ENCODE measurements at regions not wholly inside any gene's neighbourhood (a gene's known extent, or its start where the extent isn't known, plus 50 kb on each side); places are given as distances from the start of the nearest gene placed in this dataset.
"Not testable (repeated sequence)": the region's sequence is repeated elsewhere in the genome, so short reads cannot be mapped to it uniquely, and the experiment has no call there.

DNA sequence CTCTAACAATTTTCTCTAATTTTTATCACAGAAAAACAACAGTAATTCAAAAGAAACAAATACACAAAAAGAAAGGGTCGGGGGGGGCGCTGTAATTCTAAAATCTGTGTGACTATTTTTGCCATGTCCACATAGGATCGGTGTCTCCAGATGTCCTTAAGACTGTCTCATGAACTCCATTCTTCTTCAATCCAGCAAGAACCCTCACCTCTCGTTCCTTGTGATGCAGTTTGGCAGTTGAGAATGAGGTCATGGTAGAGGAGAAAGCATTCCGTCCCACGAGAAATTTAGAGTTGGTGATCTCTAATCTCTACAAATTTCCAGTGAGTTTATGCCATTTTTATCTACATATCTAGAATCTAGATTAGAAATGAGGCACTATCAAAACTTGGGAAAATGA is 394.7 kb downstream of the TFEC start:
- DNase-seq = no peak

DNA sequence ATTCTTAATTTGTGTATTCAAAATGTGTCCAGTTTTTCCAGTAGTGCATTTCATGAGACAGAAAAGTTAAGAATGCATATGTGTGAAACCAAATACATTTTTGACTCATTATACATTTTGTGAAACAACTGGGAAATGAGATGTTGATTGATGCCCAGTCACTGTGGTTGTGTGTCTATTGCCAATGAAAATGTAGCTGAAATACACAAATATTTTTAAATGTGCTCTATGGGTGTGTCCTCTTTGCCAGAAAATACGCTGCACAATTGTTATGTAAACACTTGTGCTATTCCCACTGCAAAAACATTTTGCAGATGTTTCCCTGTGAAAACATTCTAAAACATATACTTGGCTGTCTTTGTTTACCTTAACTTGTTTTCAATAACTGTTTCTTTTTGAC is 395.2 kb downstream of the TFEC start:
- no peak for DNase-seq

GRCh38 chr7:115634633-115635032 is 395.9 kb downstream of the TFEC start:
- no peak for DNase-seq

- peak; percentile 18 for DNase-seq
Measured at GRCh38 chr7:115632636-115633035, 397.9 kb downstream of the TFEC start.

- no peak for DNase-seq
Measured at GRCh38 chr7:115631782-115632181, 398.8 kb downstream of the TFEC start.

GRCh38 chr7:115630049-115630448 is 400.5 kb downstream of the TFEC start:
- DNase-seq = no peak

GRCh38 chr7:115618676-115619075 is 411.9 kb downstream of the TFEC start:
- DNase-seq = no peak

GRCh38 chr7:115613836-115614235 is 416.7 kb downstream of the TFEC start:
- no peak for DNase-seq

- DNase-seq = no peak
Measured at GRCh38 chr7:115603416-115603815, 427.1 kb downstream of the TFEC start.

DNA sequence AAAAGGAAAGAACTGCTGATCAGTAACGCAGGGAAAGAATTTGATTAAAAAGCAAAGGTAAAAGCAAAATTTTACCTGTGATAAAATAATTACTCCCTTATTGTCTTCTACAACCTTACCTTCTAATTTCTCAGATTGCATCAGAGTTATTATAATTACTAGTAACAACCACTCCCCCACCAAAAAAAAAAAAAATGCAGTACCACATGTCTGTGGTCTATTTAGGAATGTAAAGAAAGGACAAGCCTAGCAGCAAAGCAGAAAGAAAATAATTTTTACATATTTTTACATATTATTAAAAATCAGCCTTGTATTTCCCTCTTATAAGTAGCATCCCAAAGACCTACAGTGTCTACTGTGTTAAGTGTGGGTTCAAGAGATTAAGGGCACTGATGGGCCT is 430.4 kb downstream of the TFEC start:
- no peak for DNase-seq

DNA sequence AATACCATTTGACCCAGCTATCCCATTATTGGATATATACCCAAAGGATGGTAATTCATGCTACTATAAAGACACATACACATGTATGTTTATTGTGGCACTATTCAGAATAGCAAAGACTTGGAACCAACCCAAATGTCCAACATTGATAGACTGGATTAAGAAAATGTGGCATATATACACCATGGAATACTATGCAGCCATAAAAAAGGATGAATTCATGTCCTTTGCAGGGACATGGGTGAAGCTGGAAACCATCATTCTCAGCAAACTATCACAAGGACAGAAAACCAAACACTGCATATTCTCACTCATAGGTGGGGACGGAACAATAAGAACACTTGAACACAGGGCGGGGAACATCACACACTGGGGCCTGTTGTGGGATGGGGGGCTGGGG is 431.4 kb downstream of the TFEC start:
- not testable (repeated sequence) for DNase-seq

GRCh38 chr7:115597220-115597619 is 433.3 kb downstream of the TFEC start:
- DNase-seq = not testable (repeated sequence)

- no peak for DNase-seq
Measured at GRCh38 chr7:115593111-115593510, 437.5 kb downstream of the TFEC start.

DNA sequence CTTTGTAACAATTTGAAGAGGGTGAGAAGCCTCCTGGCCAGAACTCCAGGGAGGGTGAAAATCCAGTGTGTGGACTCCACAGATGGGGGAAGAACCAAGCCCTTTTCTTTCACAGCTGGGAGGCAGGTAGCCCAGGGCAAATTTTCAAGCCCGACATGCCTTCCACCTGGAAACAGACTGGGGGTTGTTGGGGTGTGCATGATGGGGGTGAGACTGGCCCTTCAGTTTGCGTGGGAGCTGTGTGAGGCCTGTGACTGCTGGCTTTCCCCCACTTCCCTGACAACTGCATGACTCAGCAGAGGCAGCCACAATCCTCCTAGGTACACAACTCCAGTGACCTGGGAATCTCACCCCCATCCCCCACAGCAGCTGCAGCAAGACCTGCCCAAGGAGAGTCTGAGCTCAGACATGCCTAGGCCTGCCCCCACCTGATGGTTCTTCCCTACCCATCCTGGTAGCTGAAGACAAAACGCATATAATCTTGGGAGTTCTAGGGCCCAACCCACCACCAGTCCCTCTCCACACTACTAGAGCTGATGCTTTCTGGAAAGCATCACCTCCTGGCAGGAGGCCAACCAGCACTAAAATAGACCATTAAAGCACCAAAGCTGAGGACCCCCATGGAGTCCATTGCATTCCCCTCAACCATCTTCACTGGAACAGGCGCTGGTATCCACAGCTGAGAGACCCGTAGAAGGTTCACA is 445.4 kb downstream of the TFEC start:
- no peak for DNase-seq

- DNase-seq = no peak
Measured at GRCh38 chr7:115582956-115583355, 447.6 kb downstream of the TFEC start.

GRCh38 chr7:115578576-115578975 is 452.0 kb downstream of the TFEC start:
- DNase-seq = no peak

GRCh38 chr7:115574681-115575291 is 455.8 kb downstream of the TFEC start:
- DNase-seq = peak; percentile 49

GRCh38 chr7:115572111-115572510 is 458.5 kb downstream of the TFEC start:
- no peak for DNase-seq

DNA sequence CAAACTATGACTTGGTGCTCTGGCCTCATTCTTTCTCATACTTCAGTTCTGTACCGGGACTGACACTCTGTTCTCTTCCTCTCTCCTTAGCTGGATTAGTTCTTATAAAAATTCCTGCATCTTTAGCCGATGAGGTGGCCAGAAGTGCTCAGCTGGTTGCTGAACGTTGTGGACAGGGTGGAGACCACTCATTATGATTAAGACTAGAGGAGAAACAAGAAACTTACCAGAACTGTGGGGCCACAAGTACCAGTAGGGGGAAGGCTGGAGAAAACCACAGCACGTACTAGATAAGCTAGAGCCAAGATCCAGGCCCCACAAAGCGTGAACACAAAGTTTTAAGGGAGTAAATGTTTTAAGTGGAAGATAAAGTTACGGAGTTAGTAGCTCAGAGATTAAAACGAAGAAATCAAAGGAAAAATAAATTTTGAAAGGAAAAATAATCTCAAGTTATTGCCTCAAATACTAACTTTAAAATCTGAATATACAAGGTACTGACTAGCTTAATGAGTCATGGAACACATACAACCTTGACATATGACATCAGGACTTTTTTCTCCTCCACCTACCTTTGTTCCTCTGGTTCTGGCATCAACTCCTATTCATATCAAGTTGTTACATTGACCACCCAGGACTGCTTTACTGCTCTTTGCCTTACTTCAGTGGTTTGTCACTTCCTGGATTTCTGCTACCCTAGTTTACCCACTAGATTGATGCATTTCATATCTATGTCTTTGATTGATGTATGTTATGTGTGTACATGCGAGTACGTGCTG is 469.0 kb downstream of the TFEC start:
- no peak for DNase-seq

DNA sequence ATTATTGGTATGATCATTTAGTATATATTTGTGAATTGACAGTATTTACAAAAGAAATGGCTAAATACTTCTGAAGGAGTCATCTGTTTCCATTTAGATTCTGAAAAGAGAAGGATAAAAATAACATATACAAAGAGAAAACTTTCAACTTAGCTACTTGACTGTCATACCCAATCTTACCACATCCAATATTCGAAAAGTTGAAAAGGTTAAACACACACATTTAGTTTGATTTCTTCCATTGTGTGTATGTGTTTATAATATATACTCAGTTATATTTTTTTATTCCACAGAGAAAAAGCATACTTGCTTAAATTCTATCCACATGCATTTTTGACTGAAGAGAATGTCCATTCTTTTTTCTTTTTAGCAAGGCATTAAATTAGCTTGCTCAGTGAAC is 470.7 kb downstream of the TFEC start:
- DNase-seq = no peak

DNA sequence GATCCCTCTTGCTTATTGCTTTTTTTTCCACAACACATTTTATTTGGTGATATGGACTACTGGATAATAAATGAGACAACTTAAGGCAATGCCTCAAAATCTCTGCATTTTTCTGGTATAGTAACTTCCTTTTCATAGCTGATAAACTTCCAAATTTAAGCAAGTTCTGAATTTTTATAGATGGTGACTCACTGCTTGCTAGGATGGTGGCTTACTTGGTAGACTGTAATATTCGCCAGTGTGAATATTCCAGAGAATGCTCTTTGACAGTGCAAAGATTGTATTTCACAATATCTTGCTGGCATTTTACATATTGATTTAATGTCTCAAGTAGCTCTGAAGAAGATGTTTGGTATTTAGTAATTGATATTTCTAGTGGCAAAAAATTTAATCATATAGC is 472.4 kb downstream of the TFEC start:
- no peak for DNase-seq

- not testable (repeated sequence) for DNase-seq
Measured at GRCh38 chr7:115557296-115557695, 473.3 kb downstream of the TFEC start.

DNA sequence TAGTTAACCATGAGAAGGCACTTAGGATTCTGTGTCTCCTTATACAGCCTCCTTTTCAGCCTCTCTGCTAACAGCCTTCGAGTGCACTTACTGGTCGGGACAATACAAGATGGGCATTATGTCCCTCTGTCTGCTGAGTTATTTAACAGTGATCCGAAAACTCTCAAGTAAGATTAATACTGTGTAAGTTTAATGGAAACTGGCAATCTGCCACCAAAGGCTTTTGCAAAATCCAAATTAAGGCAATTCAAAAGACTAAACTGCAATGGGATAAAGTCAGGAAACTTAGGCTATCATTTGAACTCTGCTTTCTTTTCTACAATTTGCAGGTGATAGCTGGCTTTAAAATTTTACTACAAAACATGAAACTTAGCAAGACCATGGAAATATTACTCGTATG is 477.8 kb downstream of the TFEC start:
- no peak for DNase-seq

GRCh38 chr7:115549910-115550309 is 480.7 kb downstream of the TFEC start:
- no peak for DNase-seq
